ENCODE measurements at regions not wholly inside any gene's neighbourhood (a gene's known extent, or its start where the extent isn't known, plus 50 kb on each side); places are given as distances from the start of the nearest gene placed in this dataset.
"Not testable (repeated sequence)": the region's sequence is repeated elsewhere in the genome, so short reads cannot be mapped to it uniquely, and the experiment has no call there.

- ChIA-PET CTCF (no interaction called here), POLR2A (no interaction called here)
- no peaks in the 10 kb centered on the region for H3K36me3 Mint-ChIP-seq
- peaks cover 0 to 16% of the 10 kb centered on the region in 2 experiments for H3K27me3 ChIP-seq (replicated peaks in 1 of 2; ENCODE audit: control insufficient read depth in 2 of 2, extremely low read depth in 1 of 2, insufficient read depth in 2 of 2, low read length in 1 of 2)
- no peak overlapping the region for H3K4me3 ChIP-seq (ENCODE audit: control insufficient read depth in 1 of 2, extremely low read depth in 1 of 2, low read length in 1 of 2)
- H3K27ac ChIP-seq (ENCODE audit: low read length), result no peak overlapping the region
- H3K27me3 Mint-ChIP-seq, result peaks cover 36 to 44% of the 10 kb centered on the region in 2 donors
- no peaks in the 10 kb centered on the region for H3K9me3 ChIP-seq
- DNase-seq, result no peak
- no peaks in the 10 kb centered on the region for H3K36me3 ChIP-seq (ENCODE audit: control insufficient read depth in 2 of 2, extremely low read depth in 1 of 2, insufficient read depth in 1 of 2, low read length in 1 of 2)
- H3K27ac Mint-ChIP-seq, result no peak overlapping the region
- no CpG with 5 or more reads among the region's 1 CpG for WGBS (ENCODE audit: insufficient coverage)
- peaks cover 0 to under 1% (median 0%) of the 10 kb centered on the region in 3 donors for H3K4me1 Mint-ChIP-seq
- no peaks in the 10 kb centered on the region for H3K4me1 ChIP-seq (ENCODE audit: control insufficient read depth in 1 of 2, extremely low read depth in 1 of 2, insufficient read depth in 2 of 2, low read length in 2 of 2)
- ATAC-seq (replicated peaks in 1 of 4), result no peak
- no peak overlapping the region for H3K4me3 Mint-ChIP-seq
- peaks cover 2 to 5% (median 5%) of the 10 kb centered on the region in 3 donors for H3K9me3 Mint-ChIP-seq
Observed at GRCh38 chrX:2554891-2555290, 54.1 kb upstream of the DHRSX start.

- POLR2A ChIA-PET; H3K36me3 ChIP-seq (ENCODE audit: control insufficient read depth in 2 of 2, extremely low read depth in 1 of 2, insufficient read depth in 1 of 2, low read length in 1 of 2); H3K9me3 ChIP-seq; ATAC-seq (replicated peaks in 1 of 4); H3K36me3 Mint-ChIP-seq; H3K4me3 ChIP-seq (ENCODE audit: control insufficient read depth in 1 of 2, extremely low read depth in 1 of 2, low read length in 1 of 2); H3K9me3 Mint-ChIP-seq; H3K4me3 Mint-ChIP-seq; H3K4me1 ChIP-seq (ENCODE audit: control insufficient read depth in 1 of 2, extremely low read depth in 1 of 2, insufficient read depth in 2 of 2, low read length in 2 of 2); CTCF ChIA-PET; H3K4me1 Mint-ChIP-seq; H3K27ac ChIP-seq (ENCODE audit: low read length); H3K27ac Mint-ChIP-seq; DNase-seq: not testable (repeated sequence)
- H3K27me3 ChIP-seq (replicated peaks in 1 of 2; ENCODE audit: control insufficient read depth in 2 of 2, extremely low read depth in 1 of 2, insufficient read depth in 2 of 2, low read length in 1 of 2), result peaks cover 0 to 16% of the 10 kb centered on the region in 2 experiments
- peaks cover 36 to 46% of the 10 kb centered on the region in 2 donors for H3K27me3 Mint-ChIP-seq
- WGBS (ENCODE audit: insufficient coverage), result 73% methylated on average over 6 of the region's 6 CpGs
Observed at GRCh38 chrX:2554066-2554465, 53.3 kb upstream of the DHRSX start.

GRCh38 chrX:2552621-2553201 is 51.9 kb upstream of the DHRSX start:
- Histone ChIP-seq H3K4me3 (ENCODE audit: control insufficient read depth in 1 of 2, extremely low read depth in 1 of 2, low read length in 1 of 2) (no peak overlapping the region), H3K4me1 (ENCODE audit: control insufficient read depth in 1 of 2, extremely low read depth in 1 of 2, insufficient read depth in 2 of 2, low read length in 2 of 2) (no peaks in the 10 kb centered on the region), H3K27me3 (replicated peaks in 1 of 2; ENCODE audit: control insufficient read depth in 2 of 2, extremely low read depth in 1 of 2, insufficient read depth in 2 of 2, low read length in 1 of 2) (peaks cover 0 to 13% of the 10 kb centered on the region in 2 experiments), H3K9me3 (no peaks in the 10 kb centered on the region), H3K36me3 (ENCODE audit: control insufficient read depth in 2 of 2, extremely low read depth in 1 of 2, insufficient read depth in 1 of 2, low read length in 1 of 2) (no peaks in the 10 kb centered on the region), H3K27ac (ENCODE audit: low read length) (no peak overlapping the region)
- ChIA-PET CTCF (no interaction called here), POLR2A (no interaction called here)
- no peak overlapping the region for H3K27ac Mint-ChIP-seq
- WGBS (ENCODE audit: insufficient coverage), result no CpG with 5 or more reads among the region's 7 CpGs
- H3K4me1 Mint-ChIP-seq, result peaks cover 0 to 6% (median 0%) of the 10 kb centered on the region in 3 donors
- H3K36me3 Mint-ChIP-seq, result no peaks in the 10 kb centered on the region
- peaks cover 2 to 5% (median 5%) of the 10 kb centered on the region in 3 donors for H3K9me3 Mint-ChIP-seq
- DNase-seq, result no peak
- no peak overlapping the region for H3K4me3 Mint-ChIP-seq
- no peak for ATAC-seq (replicated peaks in 1 of 4)
- peaks cover 37 to 45% of the 10 kb centered on the region in 2 donors for H3K27me3 Mint-ChIP-seq

GRCh38 chrX:2550328-2551020 is 49.7 kb upstream of the DHRSX start:
- CTCF ChIA-PET, result no interaction called here
- no peaks in the 10 kb centered on the region for H3K36me3 ChIP-seq (ENCODE audit: control insufficient read depth in 2 of 2, extremely low read depth in 1 of 2, insufficient read depth in 1 of 2, low read length in 1 of 2)
- no peaks in the 10 kb centered on the region for H3K9me3 ChIP-seq
- peaks cover 0 to 6% (median 0%) of the 10 kb centered on the region in 3 donors for H3K4me1 Mint-ChIP-seq
- POLR2A ChIA-PET, result no interaction called here
- DNase-seq (no peak), ATAC-seq (replicated peaks in 1 of 4) (no peak)
- no peak overlapping the region for H3K27ac ChIP-seq (ENCODE audit: low read length)
- WGBS (ENCODE audit: insufficient coverage), result 89% methylated on average over 7 of the region's 9 CpGs
- peaks cover 4 to 13% (median 11%) of the 10 kb centered on the region in 3 donors for H3K9me3 Mint-ChIP-seq
- peaks cover 0 to 13% of the 10 kb centered on the region in 2 experiments for H3K27me3 ChIP-seq (replicated peaks in 1 of 2; ENCODE audit: control insufficient read depth in 2 of 2, extremely low read depth in 1 of 2, insufficient read depth in 2 of 2, low read length in 1 of 2)
- H3K36me3 Mint-ChIP-seq, result no peaks in the 10 kb centered on the region
- H3K27ac Mint-ChIP-seq, result no peak overlapping the region
- no peak overlapping the region for H3K4me3 ChIP-seq (ENCODE audit: control insufficient read depth in 1 of 2, extremely low read depth in 1 of 2, low read length in 1 of 2)
- no peak overlapping the region for H3K4me3 Mint-ChIP-seq
- peaks cover 29 to 36% of the 10 kb centered on the region in 2 donors for H3K27me3 Mint-ChIP-seq
- H3K4me1 ChIP-seq (ENCODE audit: control insufficient read depth in 1 of 2, extremely low read depth in 1 of 2, insufficient read depth in 2 of 2, low read length in 2 of 2), result no peaks in the 10 kb centered on the region

Data from T-cell (primary cell).